HL-60 (cell line): ENCODE measurements at regions not wholly inside any gene's neighbourhood (a gene's known extent, or its start where the extent isn't known, plus 50 kb on each side); places are given as distances from the start of the nearest gene placed in this dataset.

Experiments
- POLR2AphosphoS5 ChIP-seq: IDR thresholded peaks from 2 replicates; pipeline ENCODE4 v1.6.1; 2012; ENCODE audit warnings: low read depth
- SPI1 ChIP-seq: IDR thresholded peaks from 2 replicates; pipeline ENCODE4 v1.6.1; 2012; ENCODE audit warnings: low read depth, mild to moderate bottlenecking, borderline replicate concordance
- TF ChIP-seq, protein P1 (sequence below): IDR thresholded peaks from one replicate; pipeline ENCODE4 v1.5.1; 2011; ENCODE audit warnings: low read length, control low read depth, inconsistent platforms; ENCODE audit not compliant: insufficient read depth

DNA sequence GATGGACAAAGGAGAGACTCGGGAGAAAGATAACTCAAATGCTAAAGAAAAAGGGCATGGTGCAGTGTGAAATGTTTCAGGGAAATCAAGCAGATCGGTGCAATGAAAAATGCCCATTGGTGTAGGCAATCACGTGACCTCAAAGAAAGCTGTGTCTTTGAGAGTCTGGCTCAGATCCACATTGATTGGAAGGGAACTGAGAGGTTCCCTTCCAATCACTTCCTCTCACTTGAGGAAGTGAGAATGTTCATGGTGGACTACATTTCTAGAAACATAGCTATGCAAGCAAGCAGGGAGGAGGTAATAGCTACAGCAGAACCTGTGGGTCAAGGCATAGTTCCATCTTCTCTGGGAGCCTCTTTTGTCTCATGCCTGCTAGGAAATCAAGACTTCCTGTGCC is 187.4 kb downstream of the LPIN1 start:
- TF ChIP-seq, protein P1, sequence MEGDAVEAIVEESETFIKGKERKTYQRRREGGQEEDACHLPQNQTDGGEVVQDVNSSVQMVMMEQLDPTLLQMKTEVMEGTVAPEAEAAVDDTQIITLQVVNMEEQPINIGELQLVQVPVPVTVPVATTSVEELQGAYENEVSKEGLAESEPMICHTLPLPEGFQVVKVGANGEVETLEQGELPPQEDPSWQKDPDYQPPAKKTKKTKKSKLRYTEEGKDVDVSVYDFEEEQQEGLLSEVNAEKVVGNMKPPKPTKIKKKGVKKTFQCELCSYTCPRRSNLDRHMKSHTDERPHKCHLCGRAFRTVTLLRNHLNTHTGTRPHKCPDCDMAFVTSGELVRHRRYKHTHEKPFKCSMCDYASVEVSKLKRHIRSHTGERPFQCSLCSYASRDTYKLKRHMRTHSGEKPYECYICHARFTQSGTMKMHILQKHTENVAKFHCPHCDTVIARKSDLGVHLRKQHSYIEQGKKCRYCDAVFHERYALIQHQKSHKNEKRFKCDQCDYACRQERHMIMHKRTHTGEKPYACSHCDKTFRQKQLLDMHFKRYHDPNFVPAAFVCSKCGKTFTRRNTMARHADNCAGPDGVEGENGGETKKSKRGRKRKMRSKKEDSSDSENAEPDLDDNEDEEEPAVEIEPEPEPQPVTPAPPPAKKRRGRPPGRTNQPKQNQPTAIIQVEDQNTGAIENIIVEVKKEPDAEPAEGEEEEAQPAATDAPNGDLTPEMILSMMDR: no peak
- no peak for TF ChIP-seq POLR2AphosphoS5
- TF ChIP-seq SPI1: peak; percentile 48; the same call in 1 of the 2 replicates
